DMS79 treated with DMSO at 0.1 percent for 48 hours (cell line): ENCODE measurements at regions not wholly inside any gene's neighbourhood (a gene's known extent, or its start where the extent isn't known, plus 50 kb on each side); places are given as distances from the start of the nearest gene placed in this dataset.

Experiments used
- DNase-seq: peaks from one replicate; lab custom pipeline; 2025; lab: John Stamatoyannopoulos, UW

- no peak for DNase-seq
Measured at GRCh38 chr5:86879086-86879485, 261.3 kb downstream of the COX7C start.

GRCh38 chr5:86880344-86880743 is 262.6 kb downstream of the COX7C start:
- no peak for DNase-seq

GRCh38 chr5:86880785-86881492 is 263.2 kb downstream of the COX7C start:
- DNase-seq = no peak

GRCh38 chr5:86881493-86882090 is 263.9 kb downstream of the COX7C start:
- DNase-seq = no peak

GRCh38 chr5:86884608-86885007 is 266.9 kb downstream of the COX7C start:
- no peak for DNase-seq

GRCh38 chr5:86885011-86885410 is 267.3 kb downstream of the COX7C start:
- no peak for DNase-seq

- no peak for DNase-seq
Measured at GRCh38 chr5:86885489-86886230, 267.9 kb downstream of the COX7C start.

GRCh38 chr5:86890375-86890774 is 272.6 kb downstream of the COX7C start:
- no peak for DNase-seq

GRCh38 chr5:86894056-86894455 is 276.3 kb downstream of the COX7C start:
- no peak for DNase-seq

GRCh38 chr5:86896916-86897315 is 279.2 kb downstream of the COX7C start:
- no peak for DNase-seq

GRCh38 chr5:86909418-86910295 is 291.9 kb downstream of the COX7C start:
- no peak for DNase-seq

- no peak for DNase-seq
Measured at GRCh38 chr5:86917117-86917579, 299.4 kb downstream of the COX7C start.

- no peak for DNase-seq
Measured at GRCh38 chr5:86918246-86918645, 300.5 kb downstream of the COX7C start.

GRCh38 chr5:86926033-86926432 is 308.3 kb downstream of the COX7C start:
- no peak for DNase-seq

GRCh38 chr5:86929123-86929766 is 311.5 kb downstream of the COX7C start:
- no peak for DNase-seq

GRCh38 chr5:86951761-86952160 is 315.9 kb upstream of the RASA1 start:
- DNase-seq = no peak

GRCh38 chr5:86964889-86965288 is 302.8 kb upstream of the RASA1 start:
- DNase-seq = no peak

- peak; percentile 0 for DNase-seq
Measured at GRCh38 chr5:86968301-86968753, 299.4 kb upstream of the RASA1 start.

GRCh38 chr5:86970361-86970760 is 297.3 kb upstream of the RASA1 start:
- no peak for DNase-seq

GRCh38 chr5:86971034-86971571 is 296.6 kb upstream of the RASA1 start:
- no peak for DNase-seq

GRCh38 chr5:86974955-86975354 is 292.7 kb upstream of the RASA1 start:
- no peak for DNase-seq
